K562 (cell line): ENCODE measurements at regions not wholly inside any gene's neighbourhood (a gene's known extent, or its start where the extent isn't known, plus 50 kb on each side); places are given as distances from the start of the nearest gene placed in this dataset.

Experiments used
- ATAC-seq: fragments of 200-7000 bp; cut with Tn5 transposase; 3 replicates; pipeline ENCODE4 v1.9.1; 2020; ENCODE audit warnings: moderate library complexity
- BruUV-seq: library from RNA; stranded (reverse); fragments of 400-500 nt; replicated peaks from 2 replicates; lab custom pipeline; 2021; lab: Mats Ljungman, UMichigan
- CTCF ChIA-PET: fragments of 300-600 bp; formaldehyde crosslinking; extraction: SDS; loops from one replicate; lab custom pipeline; 2021; ENCODE audit warnings: low intra/inter-chr PET ratio; lab: Yijun Ruan, JAX
- POLR2A ChIA-PET: fragments of 300-600, 350-650 bp; sonication (Branson Sonifier 250); formaldehyde crosslinking; extraction: SDS; loops from one replicate; lab custom pipeline; 2021; ENCODE audit warnings: antibody characterized with exemption, inconsistent platforms; lab: Yijun Ruan, JAX
- DNase-seq, 4 experiments: peaks; one replicate each; pipeline versions ENCODE4 v3.0.0 to v3.0.0-alpha.2; 2011 to 2018; ENCODE audit warnings: low spot score in 3 of 4, mixed read lengths in 3 of 4; ENCODE audit errors: extremely low read depth in 1 of 4
- FAIRE-seq: peaks from 2 replicates; lab custom pipeline; 2011; peaks lifted over from hg19 to GRCh38; lab: Jason Lieb, UNC
- H2AFZ ChIP-seq: 2 replicates; pipeline ENCODE4 v1.6.0; 2011; ENCODE audit warnings: low read depth, low read length, control low read depth, inconsistent platforms
- H3K27ac ChIP-seq: fragments of 200-600 bp; 3 replicates; pipeline ENCODE4 v1.8.0; 2011; ENCODE audit warnings: low read depth, mild to moderate bottlenecking, control low read depth, inconsistent platforms, low read length, moderate library complexity, mixed read lengths; ENCODE audit errors: extremely low read depth
- H3K27me3 ChIP-seq, 2 experiments: fragments of 300-600 bp in 1 of 2; 2 replicates in 1 of 2; 3 replicates in 1 of 2; pipeline versions ENCODE4 v1.6.0 to v1.8.0; 2011; ENCODE audit warnings: inconsistent platforms in 2 of 2, low read length in 2 of 2, mild to moderate bottlenecking in 1 of 2, mixed read lengths in 1 of 2, moderate library complexity in 1 of 2; ENCODE audit not compliant: control insufficient read depth in 2 of 2, insufficient read depth in 2 of 2
- H3K36me3 ChIP-seq: fragments of 300-600 bp; 3 replicates; pipeline ENCODE4 v1.8.0; 2011; ENCODE audit warnings: mild to moderate bottlenecking, low read length, inconsistent platforms; ENCODE audit not compliant: control insufficient read depth, insufficient read depth
- H3K4me1 ChIP-seq, 2 experiments: fragments of 200-600 bp in 1 of 2; replicated peaks in 1 of 2; 2 replicates in 1 of 2; 3 replicates in 1 of 2; pipeline versions ENCODE4 v1.5.1 to v1.8.0; 2011; ENCODE audit warnings: inconsistent platforms in 2 of 2, low read length in 2 of 2, mild to moderate bottlenecking in 1 of 2, mixed read lengths in 1 of 2, moderate library complexity in 1 of 2; ENCODE audit not compliant: control insufficient read depth in 2 of 2, insufficient read depth in 2 of 2
- H3K4me2 ChIP-seq: 2 replicates; pipeline ENCODE4 v1.6.1; 2011; ENCODE audit warnings: low read length, control low read depth, inconsistent platforms, mixed read lengths; ENCODE audit not compliant: insufficient read depth
- H3K4me3 ChIP-seq: fragments of 200-600 bp; sonication (generic), shearing (Covaris generic); 2 replicates; pipeline ENCODE4 v1.5.1; 2016; ENCODE audit warnings: control low read depth, inconsistent platforms
- H3K79me2 ChIP-seq: fragments of 200-600 bp; 3 replicates; pipeline ENCODE4 v1.8.0; 2011; ENCODE audit warnings: low read length, inconsistent platforms; ENCODE audit not compliant: control insufficient read depth, insufficient read depth
- H3K9ac ChIP-seq, 2 experiments: 2 replicates each; pipeline versions ENCODE4 v1.6.0 to v1.6.1; 2011; ENCODE audit warnings: low read depth in 2 of 2, low read length in 2 of 2, control low read depth in 1 of 2, inconsistent platforms in 1 of 2, mild to moderate bottlenecking in 1 of 2, mixed read lengths in 1 of 2; ENCODE audit not compliant: insufficient read depth in 1 of 2
- H3K9me1 ChIP-seq: one replicate; pipeline ENCODE4 v1.6.0; 2011; ENCODE audit warnings: inconsistent platforms, mild to moderate bottlenecking, low read length, moderate library complexity; ENCODE audit not compliant: control insufficient read depth, insufficient read depth
- H3K9me3 ChIP-seq: replicated peaks from 2 replicates; pipeline ENCODE4 v1.5.1; 2011; ENCODE audit warnings: low read depth, low read length, inconsistent platforms; ENCODE audit not compliant: control insufficient read depth, insufficient read depth
- H4K20me1 ChIP-seq: replicated peaks from 2 replicates; pipeline ENCODE4 v1.6.1; 2011; ENCODE audit warnings: low read length, inconsistent platforms, mixed read lengths; ENCODE audit not compliant: control insufficient read depth, insufficient read depth
- ARID2 ChIP-seq: fragments of 450-650 bp; IDR thresholded peaks from 2 replicates; pipeline ENCODE4 v1.6.1; 2017; ENCODE audit warnings: antibody characterized with exemption, mild to moderate bottlenecking
- GABPB1 ChIP-seq: sonication (generic); formaldehyde crosslinking; IDR thresholded peaks from 2 replicates; pipeline ENCODE4 v1.8.0; 2022; ENCODE audit warnings: mild to moderate bottlenecking, missing genetic modification reagents
- NFXL1 ChIP-seq: fragments of 450-650 bp; formaldehyde crosslinking; IDR thresholded peaks from 2 replicates; pipeline ENCODE4 v1.4.0; 2021; ENCODE audit warnings: mild to moderate bottlenecking
- SNRNP70 ChIP-seq: fragments of 200-400 bp; formaldehyde crosslinking; optimal IDR thresholded peaks from 2 replicates; pipeline ENCODE3; 2017; ENCODE audit warnings: low read depth, low read length
- SREBF1 ChIP-seq: fragments of 150-350 bp; IDR thresholded peaks from 2 replicates; pipeline ENCODE4 v1.6.1; 2014; ENCODE audit warnings: antibody characterized with exemption, low read depth, low read length, borderline replicate concordance
- STAG1 ChIP-seq: sonication (generic); formaldehyde crosslinking; IDR thresholded peaks from 2 replicates; pipeline ENCODE4 v1.5.0; 2020; ENCODE audit warnings: missing genetic modification reagents, borderline replicate concordance
- ZNF699 ChIP-seq: fragments of 250-450 bp; sonication (Bioruptor Pico); IDR thresholded peaks from 2 replicates; pipeline ENCODE4 v1.8.0; 2021; ENCODE audit warnings: mild to moderate bottlenecking, moderate library complexity; ENCODE audit not compliant: insufficient replicate concordance
- WGBS: fragments of 100-300 bp; shearing (Covaris generic); methylation state at CpG from one replicate; pipeline ENCODE4 v1.1.6; 2016; ENCODE audit warnings: low coverage, mixed read lengths; ENCODE audit not compliant: insufficient coverage; ENCODE audit errors: missing lambda C conversion rate; 5-methylcytosine and 5-hydroxymethylcytosine counted together
- in situ Hi-C: fragments of 300-500 bp; cut with MboI; formaldehyde crosslinking; loops from 4 replicates; pipeline ENCODE4 v1.15.0; 2018; ENCODE audit warnings: inconsistent platforms, mixed read lengths
- intact Hi-C: fragments of 100-400 bp; cut with micrococcal nuclease; formaldehyde crosslinking; loops from 2 replicates; pipeline ENCODE4 v1.14.2; 2022

- Histone ChIP-seq H3K9me1 (no peaks in the 10 kb centered on the region), H3K27ac (no peak overlapping the region), H3K27me3 (no peaks in the 10 kb centered on the region), H3K4me2 (no peak overlapping the region), H2AFZ (no peak overlapping the region), H3K9ac (no peak overlapping the region), H3K4me1 (no peaks in the 10 kb centered on the region), H4K20me1 (no peaks in the 10 kb centered on the region), H3K79me2 (no peaks in the 10 kb centered on the region), H3K9me3 (0 out of 2 replicates have a peak, but pooled peaks cover 2% of the 10 kb centered on the region), H3K4me3 (no peak overlapping the region), H3K36me3 (no peaks in the 10 kb centered on the region)
- no peak for TF ChIP-seq STAG1 (CRISPR knock-in tag)
- in situ Hi-C loops = no loop called here
- intact Hi-C loops = no loop called here
- ATAC-seq (no peak), DNase-seq (no peak), FAIRE-seq (no peak)
- CTCF ChIA-PET = no interaction called here
- BruUV-seq = no TSS peak
- WGBS = 10% methylated on average over 4 of the region's 4 CpGs
- POLR2A ChIA-PET = no interaction called here
Measured at GRCh38 chr5:164608507-164608906, 1103.1 kb downstream of the MAT2B start.

DNA sequence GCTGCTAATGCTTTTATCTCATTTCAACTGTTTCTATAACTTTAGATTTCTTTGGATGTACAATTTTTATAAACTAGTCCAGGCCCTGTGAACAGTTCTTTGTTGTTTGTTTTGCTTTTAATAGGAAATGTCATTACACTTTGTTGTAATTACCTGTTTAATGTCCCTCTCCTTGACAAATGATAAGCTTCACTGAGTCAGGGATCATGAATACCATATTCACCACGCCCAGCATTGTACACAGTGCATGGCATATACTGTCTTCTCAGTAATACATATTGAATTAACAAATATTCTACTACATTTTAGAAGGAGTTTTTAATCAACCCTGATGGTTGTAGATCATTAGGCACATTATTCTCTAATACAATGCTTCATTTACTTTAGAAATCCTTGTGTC, 1105.0 kb downstream of the MAT2B start:
- H3K79me2 ChIP-seq = no peaks in the 10 kb centered on the region
- CTCF ChIA-PET = no interaction called here
- intact Hi-C loops (no loop called here), in situ Hi-C loops (no loop called here)
- WGBS = 0% methylated on average over 1 of the region's 1 CpG
- no TSS peak for BruUV-seq
- no peak overlapping the region for H3K27ac ChIP-seq
- no peak overlapping the region for H3K4me3 ChIP-seq
- H3K9ac ChIP-seq = no peak overlapping the region
- DNase-seq (no peak), FAIRE-seq (no peak), ATAC-seq (no peak)
- no peaks in the 10 kb centered on the region for H3K9me1 ChIP-seq
- 0 out of 2 replicates have a peak, but pooled peaks cover 2% of the 10 kb centered on the region for H3K9me3 ChIP-seq
- H3K36me3 ChIP-seq = no peaks in the 10 kb centered on the region
- no peaks in the 10 kb centered on the region for H3K4me1 ChIP-seq
- no peak overlapping the region for H2AFZ ChIP-seq
- POLR2A ChIA-PET = no interaction called here
- no peaks in the 10 kb centered on the region for H4K20me1 ChIP-seq
- no peaks in the 10 kb centered on the region for H3K27me3 ChIP-seq
- H3K4me2 ChIP-seq = no peak overlapping the region
- TF ChIP-seq NFXL1 (CRISPR knock-in tag) (no peak), GABPB1 (CRISPR knock-in tag) (no peak), SNRNP70 (no peak), SREBF1 (no peak), ZNF699 (CRISPR knock-in tag) (no peak), ARID2 (no peak)
